ENCODE measurements at regions not wholly inside any gene's neighbourhood (a gene's known extent, or its start where the extent isn't known, plus 50 kb on each side); places are given as distances from the start of the nearest gene placed in this dataset.

- Histone ChIP-seq H3K4me3 (replicated peaks in 1 of 2; ENCODE audit: low read depth in 1 of 2, low read length in 2 of 2) (no peak overlapping the region), H3K27me3 (ENCODE audit: insufficient read depth, low read length) (no peaks in the 10 kb centered on the region), H3K9ac (ENCODE audit: low read length) (no peak overlapping the region), H3K9me2 (ENCODE audit: insufficient read depth) (no peaks in the 10 kb centered on the region), H3K79me2 (ENCODE audit: insufficient read depth, low read length) (no peaks in the 10 kb centered on the region), H3K4me2 (ENCODE audit: low read length) (no peak overlapping the region), H2AFZ (ENCODE audit: low read depth, low read length, poor library complexity, severe bottlenecking) (no peak overlapping the region), H4K20me1 (ENCODE audit: insufficient read depth) (no peaks in the 10 kb centered on the region), H3K36me3 (ENCODE audit: control insufficient read depth in 1 of 2, insufficient read depth in 2 of 2, low read length in 2 of 2) (no peaks in the 10 kb centered on the region), H3K4me1 (ENCODE audit: control insufficient read depth in 1 of 2, insufficient read depth in 2 of 2, low read length in 2 of 2) (no peaks in the 10 kb centered on the region), H3K27ac (ENCODE audit: low read depth, low read length) (no peak overlapping the region), H3K9me3 (ENCODE audit: control insufficient read depth in 1 of 2, insufficient read depth in 1 of 2, low read depth in 1 of 2, low read length in 2 of 2) (peaks cover 0 to 7% of the 10 kb centered on the region in 2 experiments; a peak in 2 of 4 replicates)
- no TSS peak for BruUV-seq (replicated peaks)
- ChIA-PET CTCF (no interaction called here), RAD21 (ENCODE audit: low non-redundant PET in 1 of 2, low total read pairs in 2 of 2, uncharacterized antibody in 2 of 2, unreplicated experiment in 2 of 2) (no interaction called here), POLR2A (no interaction called here)
- TF ChIP-seq CBX3 (IDR thresholded peaks at IDR 0.05; ENCODE audit: low read depth) (no peak), ZFX (IDR thresholded peaks at IDR 0.05) (no peak), ZBTB33 (IDR thresholded peaks at IDR 0.05; ENCODE audit: extremely low read depth, insufficient replicate concordance, low read length) (no peak), SRF (IDR thresholded peaks at IDR 0.05; ENCODE audit: low read depth) (no peak), EZH2 (IDR thresholded peaks at IDR 0.05) (no peak), EGR1 (IDR thresholded peaks at IDR 0.05; ENCODE audit: low read depth) (no peak), YY1 (IDR thresholded peaks at IDR 0.05; ENCODE audit: extremely low read depth, insufficient replicate concordance, low read depth, low read length) (no peak), POLR2AphosphoS5 (IDR thresholded peaks at IDR 0.05; ENCODE audit: low read depth, low read length) (no peak), SP1 (IDR thresholded peaks at IDR 0.05; ENCODE audit: low read depth) (no peak), POLR2A (IDR thresholded peaks at IDR 0.05; ENCODE audit: borderline replicate concordance, extremely low read depth, insufficient read depth, insufficient read length) (no peak), SIN3A (IDR thresholded peaks at IDR 0.05; ENCODE audit: low read depth) (no peak), CEBPB (IDR thresholded peaks at IDR 0.05; ENCODE audit: low read depth) (no peak), REST (IDR thresholded peaks at IDR 0.05; ENCODE audit: low read depth) (no peak)
- intact Hi-C loops (cut with micrococcal nuclease) = no loop called here
- DNase-seq (ENCODE audit: low read depth, low spot score) (no peak), ATAC-seq (no peak)
These were observed 209.1 kb upstream of the ANXA10 start for GRCh38 chr4:167883266-167883665.

All from HCT116 (cell line).